HL-60 (cell line): ENCODE measurements at regions not wholly inside any gene's neighbourhood (a gene's known extent, or its start where the extent isn't known, plus 50 kb on each side); places are given as distances from the start of the nearest gene placed in this dataset.

Source experiments
- DNase-seq, 2 experiments: peaks; one replicate each; pipeline ENCODE4 v3.0.0-alpha.2; 2010 to 2020; ENCODE audit warnings: low read depth in 1 of 2, low spot score in 1 of 2
- H3K27ac ChIP-seq: fragments of 250-450 bp; sonication (Bioruptor Pico); replicated peaks from 2 replicates; pipeline ENCODE4 v1.5.1; 2020; ENCODE audit warnings: mild to moderate bottlenecking, moderate library complexity
- H3K27me3 ChIP-seq: fragments of 250-450 bp; sonication (Bioruptor Pico); 2 replicates; pipeline ENCODE4 v1.5.1; 2021; ENCODE audit warnings: mild to moderate bottlenecking, moderate library complexity; ENCODE audit not compliant: insufficient read depth, poor library complexity, severe bottlenecking
- H3K4me3 ChIP-seq: replicated peaks from 2 replicates; pipeline ENCODE4 v1.5.1; 2011; ENCODE audit warnings: mild to moderate bottlenecking, control low read depth, low read length; ENCODE audit not compliant: insufficient read depth
- CTCF ChIP-seq: IDR thresholded peaks from one replicate; pipeline ENCODE4 v1.5.1; 2011; ENCODE audit warnings: low read length, control low read depth, inconsistent platforms; ENCODE audit not compliant: insufficient read depth
- GABPA ChIP-seq: IDR thresholded peaks from 2 replicates; pipeline ENCODE4 v1.6.1; 2012; ENCODE audit warnings: low read depth
- POLR2AphosphoS5 ChIP-seq: IDR thresholded peaks from 2 replicates; pipeline ENCODE4 v1.6.1; 2012; ENCODE audit warnings: low read depth
- REST ChIP-seq: IDR thresholded peaks from 2 replicates; pipeline ENCODE4 v1.6.1; 2012; ENCODE audit warnings: low read depth; ENCODE audit not compliant: insufficient replicate concordance
- SPI1 ChIP-seq: IDR thresholded peaks from 2 replicates; pipeline ENCODE4 v1.6.1; 2012; ENCODE audit warnings: low read depth, mild to moderate bottlenecking, borderline replicate concordance

GRCh38 chr16:13521356-13521755, 398.6 kb upstream of the ERCC4 start:
- Histone ChIP-seq H3K27me3 (no peaks in the 10 kb centered on the region), H3K27ac (no peak overlapping the region), H3K4me3 (no peak overlapping the region)
- TF ChIP-seq SPI1 (0 out of 2 replicates have a peak, but pooled peaks have one; percentile 36), GABPA (no peak)
- no peak for DNase-seq

- no peak overlapping the region for H3K27ac ChIP-seq
- no peak overlapping the region for H3K4me3 ChIP-seq
- no peak for DNase-seq
- no peaks in the 10 kb centered on the region for H3K27me3 ChIP-seq
- no peak for TF ChIP-seq GABPA
- no peak for TF ChIP-seq CTCF
- no peak for TF ChIP-seq POLR2AphosphoS5
- no peak for TF ChIP-seq REST
- TF ChIP-seq SPI1: no peak
Observed at GRCh38 chr16:13527332-13527731, 392.6 kb upstream of the ERCC4 start.

GRCh38 chr16:13528691-13529090, 391.3 kb upstream of the ERCC4 start:
- DNase-seq: no peak
- TF ChIP-seq POLR2AphosphoS5 (no peak), SPI1 (no peak), REST (no peak), CTCF (no peak), GABPA (no peak)
- Histone ChIP-seq H3K27me3 (no peaks in the 10 kb centered on the region), H3K4me3 (no peak overlapping the region), H3K27ac (no peak overlapping the region)

GRCh38 chr16:13529193-13529982, 390.6 kb upstream of the ERCC4 start:
- DNase-seq: no peak
- H3K27ac ChIP-seq: no peak overlapping the region
- no peaks in the 10 kb centered on the region for H3K27me3 ChIP-seq
- H3K4me3 ChIP-seq: no peak overlapping the region
- TF ChIP-seq CTCF (no peak), SPI1 (peak; percentile 44; the same call in 1 of the 2 replicates)
